Stimulated activated CD4-positive, alpha-beta T cell treated with anti-CD3 and anti-CD28 coated beads, Interleukin-12 subunit alpha, Interleukin-12 subunit beta, amount 100 ng/mL, for 24 hours (primary cell): ENCODE measurements at regions not wholly inside any gene's neighbourhood (a gene's known extent, or its start where the extent isn't known, plus 50 kb on each side); places are given as distances from the start of the nearest gene placed in this dataset.
"Not testable (repeated sequence)": the region's sequence is repeated elsewhere in the genome, so short reads cannot be mapped to it uniquely, and the experiment has no call there.

Experiments used
- DNase-seq, 2 experiments: peaks; one replicate each; pipeline ENCODE4 v3.0.0-alpha.2; 2020; ENCODE audit warnings: low read depth in 2 of 2

- DNase-seq = no peak
Observed at GRCh38 chrX:40887476-40887875, 152.1 kb upstream of the MED14 start.

GRCh38 chrX:40891798-40892197 is 156.5 kb upstream of the MED14 start:
- no peak for DNase-seq

GRCh38 chrX:40893251-40893910 is 158.0 kb upstream of the MED14 start:
- DNase-seq = no peak

GRCh38 chrX:40895246-40895645 is 159.9 kb upstream of the MED14 start:
- DNase-seq = no peak

- no peak for DNase-seq
Observed at GRCh38 chrX:40897718-40898270, 162.5 kb upstream of the MED14 start.

- DNase-seq = not testable (repeated sequence)
Observed at GRCh38 chrX:40904739-40905138, 169.4 kb upstream of the MED14 start.

GRCh38 chrX:40908026-40908425 is 172.7 kb upstream of the MED14 start:
- no peak for DNase-seq

GRCh38 chrX:40908857-40909475 is 173.6 kb upstream of the MED14 start:
- DNase-seq = no peak

- no peak for DNase-seq
Observed at GRCh38 chrX:40912166-40912565, 173.1 kb upstream of the USP9X start.

- no peak for DNase-seq
Observed at GRCh38 chrX:40912576-40912975, 172.7 kb upstream of the USP9X start.

GRCh38 chrX:40920351-40920750 is 164.9 kb upstream of the USP9X start:
- no peak for DNase-seq

- no peak for DNase-seq
Observed at GRCh38 chrX:40922307-40922706, 162.9 kb upstream of the USP9X start.

GRCh38 chrX:40926739-40927427 is 158.4 kb upstream of the USP9X start:
- DNase-seq = not testable (repeated sequence)

- no peak for DNase-seq
Observed at GRCh38 chrX:40928076-40928475, 157.2 kb upstream of the USP9X start.

- DNase-seq = no peak
Observed at GRCh38 chrX:40931921-40932320, 153.3 kb upstream of the USP9X start.

GRCh38 chrX:40933132-40933705 is 152.0 kb upstream of the USP9X start:
- peak in 1 of 2 experiments; percentile 29 for DNase-seq

- DNase-seq = no peak
Observed at GRCh38 chrX:40933706-40934425, 151.4 kb upstream of the USP9X start.

GRCh38 chrX:40936827-40937226 is 148.4 kb upstream of the USP9X start:
- no peak for DNase-seq

GRCh38 chrX:40938423-40938822 is 146.8 kb upstream of the USP9X start:
- DNase-seq = no peak

GRCh38 chrX:40943093-40943641 is 142.1 kb upstream of the USP9X start:
- no peak for DNase-seq

- no peak for DNase-seq
Observed at GRCh38 chrX:40945361-40945713, 139.9 kb upstream of the USP9X start.

GRCh38 chrX:40947276-40947675 is 138.0 kb upstream of the USP9X start:
- no peak for DNase-seq
